Astrocyte (in vitro differentiated cells and primary cell): ENCODE measurements at regions not wholly inside any gene's neighbourhood (a gene's known extent, or its start where the extent isn't known, plus 50 kb on each side); places are given as distances from the start of the nearest gene placed in this dataset.

Experiments used
- CTCF ChIP-seq: IDR thresholded peaks from 2 replicates; pipeline ENCODE4 v1.5.1; 2011; ENCODE audit warnings: low read depth, mild to moderate bottlenecking, inconsistent platforms, low read length, moderate library complexity; ENCODE audit not compliant: insufficient read depth
- EZH2 ChIP-seq: IDR thresholded peaks from 2 replicates; pipeline ENCODE4 v1.6.1; 2012; ENCODE audit warnings: mild to moderate bottlenecking, low read length, inconsistent platforms; ENCODE audit not compliant: insufficient read depth

- TF ChIP-seq CTCF (no peak), EZH2 (no peak)
These were observed 57.5 kb upstream of the ITGA11 start for GRCh38 chr15:68489421-68489820.
